ENCODE measurements at regions not wholly inside any gene's neighbourhood (a gene's known extent, or its start where the extent isn't known, plus 50 kb on each side); places are given as distances from the start of the nearest gene placed in this dataset.

GRCh38 chr14:71362282-71362681 is 455.0 kb downstream of the PCNX1 start:
- no peak overlapping the region for H3K9ac ChIP-seq (ENCODE audit: low read length)

GRCh38 chr14:71362920-71363584 is 455.8 kb downstream of the PCNX1 start:
- Histone ChIP-seq H3K9me2 (ENCODE audit: low read depth, low read length) (no peaks in the 10 kb centered on the region), H4K20me1 (ENCODE audit: insufficient read depth, low read length) (no peaks in the 10 kb centered on the region), H3K9ac (ENCODE audit: low read length) (no peak overlapping the region), H3K4me1 (ENCODE audit: insufficient read depth, low read length, severe bottlenecking) (peaks cover 5% of the 10 kb centered on the region), H3K27ac (ENCODE audit: low read depth, low read length, poor library complexity, severe bottlenecking) (no peak overlapping the region), H2AFZ (ENCODE audit: low read length) (no peak overlapping the region), H3K27me3 (ENCODE audit: insufficient read depth, low read length) (no peaks in the 10 kb centered on the region), H3K79me2 (ENCODE audit: insufficient read depth, low read length) (0 out of 2 replicates have a peak, but pooled peaks cover 3% of the 10 kb centered on the region), H3K4me3 (ENCODE audit: low read depth, low read length, poor library complexity, severe bottlenecking) (no peak overlapping the region), H3K4me2 (ENCODE audit: low read length) (no peak overlapping the region), H3K9me3 (ENCODE audit: low read length) (no peaks in the 10 kb centered on the region), H3F3A (ENCODE audit: insufficient read depth, low read length) (no peaks in the 10 kb centered on the region), H3K36me3 (ENCODE audit: insufficient read depth, low read length) (no peaks in the 10 kb centered on the region)
- no peak for TF ChIP-seq CTCF (IDR thresholded peaks at IDR 0.05; ENCODE audit: low read length)
- TF ChIP-seq EZH2 (IDR thresholded peaks at IDR 0.05; ENCODE audit: borderline replicate concordance, low read length): no peak

More at GRCh38 chr14:71362282-71362681, 455.0 kb downstream of the PCNX1 start:
- Histone ChIP-seq H3F3A (ENCODE audit: insufficient read depth, low read length) (no peaks in the 10 kb centered on the region), H3K27ac (ENCODE audit: low read depth, low read length, poor library complexity, severe bottlenecking) (no peak overlapping the region), H3K9me3 (ENCODE audit: low read length) (no peaks in the 10 kb centered on the region), H3K4me2 (ENCODE audit: low read length) (no peak overlapping the region), H4K20me1 (ENCODE audit: insufficient read depth, low read length) (no peaks in the 10 kb centered on the region), H3K9me2 (ENCODE audit: low read depth, low read length) (no peaks in the 10 kb centered on the region), H3K4me1 (ENCODE audit: insufficient read depth, low read length, severe bottlenecking) (peaks cover 5% of the 10 kb centered on the region), H2AFZ (ENCODE audit: low read length) (no peak overlapping the region), H3K4me3 (ENCODE audit: low read depth, low read length, poor library complexity, severe bottlenecking) (no peak overlapping the region), H3K27me3 (ENCODE audit: insufficient read depth, low read length) (no peaks in the 10 kb centered on the region), H3K79me2 (ENCODE audit: insufficient read depth, low read length) (0 out of 2 replicates have a peak, but pooled peaks cover 3% of the 10 kb centered on the region), H3K36me3 (ENCODE audit: insufficient read depth, low read length) (no peaks in the 10 kb centered on the region)
- TF ChIP-seq EZH2 (IDR thresholded peaks at IDR 0.05; ENCODE audit: borderline replicate concordance, low read length) (no peak), CTCF (IDR thresholded peaks at IDR 0.05; ENCODE audit: low read length) (no peak)

GRCh38 chr14:71363946-71364925 is 457.0 kb downstream of the PCNX1 start:
- no peaks in the 10 kb centered on the region for H3K9me2 ChIP-seq (ENCODE audit: low read depth, low read length)
- no peaks in the 10 kb centered on the region for H3F3A ChIP-seq (ENCODE audit: insufficient read depth, low read length)
- no peak overlapping the region for H3K4me2 ChIP-seq (ENCODE audit: low read length)
- H3K4me1 ChIP-seq (ENCODE audit: insufficient read depth, low read length, severe bottlenecking): peaks cover 5% of the 10 kb centered on the region
- TF ChIP-seq CTCF (IDR thresholded peaks at IDR 0.05; ENCODE audit: low read length) (no peak), EZH2 (IDR thresholded peaks at IDR 0.05; ENCODE audit: borderline replicate concordance, low read length) (no peak)
- no peaks in the 10 kb centered on the region for H4K20me1 ChIP-seq (ENCODE audit: insufficient read depth, low read length)
- no peak overlapping the region for H3K4me3 ChIP-seq (ENCODE audit: low read depth, low read length, poor library complexity, severe bottlenecking)
- 0 out of 2 replicates have a peak, but pooled peaks cover 3% of the 10 kb centered on the region for H3K79me2 ChIP-seq (ENCODE audit: insufficient read depth, low read length)
- H3K27me3 ChIP-seq (ENCODE audit: insufficient read depth, low read length): no peaks in the 10 kb centered on the region
- no peaks in the 10 kb centered on the region for H3K9me3 ChIP-seq (ENCODE audit: low read length)
- H3K36me3 ChIP-seq (ENCODE audit: insufficient read depth, low read length): no peaks in the 10 kb centered on the region
- H3K27ac ChIP-seq (ENCODE audit: low read depth, low read length, poor library complexity, severe bottlenecking): no peak overlapping the region
- H3K9ac ChIP-seq (ENCODE audit: low read length): no peak overlapping the region
- no peak overlapping the region for H2AFZ ChIP-seq (ENCODE audit: low read length)

Measured in OCI-LY1 (cell line).